DND-41 (cell line): ENCODE measurements at regions not wholly inside any gene's neighbourhood (a gene's known extent, or its start where the extent isn't known, plus 50 kb on each side); places are given as distances from the start of the nearest gene placed in this dataset.

Source experiments
- ATAC-seq: fragments of 200-7000 bp; cut with Tn5 transposase; 3 replicates; pipeline ENCODE4 v1.9.1; 2021; ENCODE audit warnings: low read depth; ENCODE audit not compliant: insufficient read depth
- DNase-seq: peaks from one replicate; pipeline ENCODE4 v3.0.0-alpha.2; 2020
- H2AFZ ChIP-seq: 2 replicates; pipeline ENCODE4 v1.6.0; 2012; ENCODE audit warnings: low read depth, low read length
- H3K27ac ChIP-seq: 2 replicates; pipeline ENCODE4 v1.5.1; 2012; ENCODE audit warnings: low read length, inconsistent platforms
- H3K27me3 ChIP-seq: fragments of 200-600 bp; sonication (generic); 2 replicates; pipeline ENCODE4 v1.6.0; 2012; ENCODE audit warnings: low read length, mild to moderate bottlenecking, inconsistent platforms; ENCODE audit not compliant: insufficient read depth, poor library complexity
- H3K36me3 ChIP-seq: 2 replicates; pipeline ENCODE4 v1.5.1; 2012; ENCODE audit warnings: low read length, inconsistent platforms; ENCODE audit not compliant: insufficient read depth
- H3K4me1 ChIP-seq: 2 replicates; pipeline ENCODE4 v1.5.1; 2012; ENCODE audit warnings: mild to moderate bottlenecking, low read length; ENCODE audit not compliant: insufficient read depth
- H3K4me2 ChIP-seq: 2 replicates; pipeline ENCODE4 v1.6.0; 2012; ENCODE audit warnings: mild to moderate bottlenecking, moderate library complexity, low read length, inconsistent platforms; ENCODE audit not compliant: insufficient read depth
- H3K4me3 ChIP-seq, 2 experiments: fragments of 200-600 bp in 1 of 2; shearing (Covaris generic) in 1 of 2; 2 replicates each; pipeline ENCODE4 v1.5.1; 2012 to 2016; ENCODE audit warnings: inconsistent platforms in 2 of 2, low read length in 2 of 2, mild to moderate bottlenecking in 2 of 2, low read depth in 1 of 2, moderate library complexity in 1 of 2
- H3K79me2 ChIP-seq: 2 replicates; pipeline ENCODE4 v1.6.0; 2012; ENCODE audit warnings: low read length, inconsistent platforms; ENCODE audit not compliant: insufficient read depth
- H3K9ac ChIP-seq: 2 replicates; pipeline ENCODE4 v1.6.0; 2012; ENCODE audit warnings: low read depth, mild to moderate bottlenecking, inconsistent platforms, low read length, moderate library complexity
- H3K9me3 ChIP-seq: 2 replicates; pipeline ENCODE4 v1.5.1; 2012; ENCODE audit warnings: low read length, moderate library complexity, mild to moderate bottlenecking, inconsistent platforms; ENCODE audit not compliant: insufficient read depth, severe bottlenecking
- H4K20me1 ChIP-seq: 2 replicates; pipeline ENCODE4 v1.6.0; 2012; ENCODE audit warnings: low read length; ENCODE audit not compliant: insufficient read depth
- CTCF ChIP-seq: IDR thresholded peaks from 2 replicates; pipeline ENCODE4 v1.5.1; 2012; ENCODE audit warnings: borderline replicate concordance, low read length, moderate library complexity, mild to moderate bottlenecking; ENCODE audit not compliant: poor library complexity, severe bottlenecking; ENCODE audit errors: extremely low read depth
- EZH2 ChIP-seq: IDR thresholded peaks from 3 replicates; pipeline ENCODE4 v1.6.1; 2012; ENCODE audit warnings: borderline replicate concordance, low read depth, mild to moderate bottlenecking, moderate library complexity, low read length, inconsistent platforms; ENCODE audit not compliant: severe bottlenecking

- no peaks in the 10 kb centered on the region for H3K79me2 ChIP-seq
- H3K4me2 ChIP-seq, result no peak overlapping the region
- no peak overlapping the region for H3K4me3 ChIP-seq
- TF ChIP-seq EZH2 (no peak), CTCF (no peak)
- H3K4me1 ChIP-seq, result no peaks in the 10 kb centered on the region
- H3K9ac ChIP-seq, result no peak overlapping the region
- H3K9me3 ChIP-seq, result no peaks in the 10 kb centered on the region
- no peak for ATAC-seq
- no peak for DNase-seq
- no peaks in the 10 kb centered on the region for H3K36me3 ChIP-seq
- no peaks in the 10 kb centered on the region for H4K20me1 ChIP-seq
- H2AFZ ChIP-seq, result no peak overlapping the region
- H3K27ac ChIP-seq, result no peak overlapping the region
- H3K27me3 ChIP-seq, result no peaks in the 10 kb centered on the region
Measured at GRCh38 chrX:118178450-118178849, 61.8 kb upstream of the KLHL13 start.

GRCh38 chrX:118179161-118179560 lies 62.6 kb upstream of the KLHL13 start:
- Histone ChIP-seq H3K4me3 (no peak overlapping the region), H3K27me3 (no peaks in the 10 kb centered on the region), H3K79me2 (no peaks in the 10 kb centered on the region), H3K27ac (no peak overlapping the region), H3K4me1 (no peaks in the 10 kb centered on the region), H3K9ac (no peak overlapping the region), H3K4me2 (no peak overlapping the region), H3K9me3 (no peaks in the 10 kb centered on the region), H2AFZ (no peak overlapping the region), H3K36me3 (no peaks in the 10 kb centered on the region), H4K20me1 (no peaks in the 10 kb centered on the region)
- no peak for DNase-seq
- TF ChIP-seq EZH2 (no peak), CTCF (no peak)
- ATAC-seq, result no peak

- H3K27me3 ChIP-seq, result no peaks in the 10 kb centered on the region
Measured at GRCh38 chrX:118179718-118180117, 63.1 kb upstream of the KLHL13 start.

GRCh38 chrX:118181030-118181429 lies 64.4 kb upstream of the KLHL13 start:
- Histone ChIP-seq H3K36me3 (no peaks in the 10 kb centered on the region), H3K4me1 (no peaks in the 10 kb centered on the region), H3K79me2 (no peaks in the 10 kb centered on the region), H3K4me2 (no peak overlapping the region), H2AFZ (no peak overlapping the region), H3K9ac (no peak overlapping the region), H3K4me3 (no peak overlapping the region), H3K27me3 (no peaks in the 10 kb centered on the region), H3K9me3 (no peaks in the 10 kb centered on the region), H4K20me1 (no peaks in the 10 kb centered on the region), H3K27ac (no peak overlapping the region)
- ATAC-seq (no peak), DNase-seq (no peak)
- TF ChIP-seq EZH2 (no peak), CTCF (no peak)

More at GRCh38 chrX:118179718-118180117, 63.1 kb upstream of the KLHL13 start:
- Histone ChIP-seq H3K79me2 (no peaks in the 10 kb centered on the region), H3K4me3 (no peak overlapping the region), H3K4me2 (no peak overlapping the region), H3K9me3 (no peaks in the 10 kb centered on the region), H2AFZ (no peak overlapping the region), H3K36me3 (no peaks in the 10 kb centered on the region), H3K27ac (no peak overlapping the region), H3K4me1 (no peaks in the 10 kb centered on the region), H4K20me1 (no peaks in the 10 kb centered on the region), H3K9ac (no peak overlapping the region)
- DNase-seq (no peak), ATAC-seq (no peak)
- TF ChIP-seq EZH2, result no peak
